Iris pigment epithelial cell (primary cell): ENCODE measurements at regions not wholly inside any gene's neighbourhood (a gene's known extent, or its start where the extent isn't known, plus 50 kb on each side); places are given as distances from the start of the nearest gene placed in this dataset.
"Not testable (repeated sequence)": the region's sequence is repeated elsewhere in the genome, so short reads cannot be mapped to it uniquely, and the experiment has no call there.

ENCODE experiments used
- DNase-seq: peaks from one replicate; pipeline ENCODE4 v3.0.0-alpha.2; 2011; ENCODE audit warnings: low read depth

DNA sequence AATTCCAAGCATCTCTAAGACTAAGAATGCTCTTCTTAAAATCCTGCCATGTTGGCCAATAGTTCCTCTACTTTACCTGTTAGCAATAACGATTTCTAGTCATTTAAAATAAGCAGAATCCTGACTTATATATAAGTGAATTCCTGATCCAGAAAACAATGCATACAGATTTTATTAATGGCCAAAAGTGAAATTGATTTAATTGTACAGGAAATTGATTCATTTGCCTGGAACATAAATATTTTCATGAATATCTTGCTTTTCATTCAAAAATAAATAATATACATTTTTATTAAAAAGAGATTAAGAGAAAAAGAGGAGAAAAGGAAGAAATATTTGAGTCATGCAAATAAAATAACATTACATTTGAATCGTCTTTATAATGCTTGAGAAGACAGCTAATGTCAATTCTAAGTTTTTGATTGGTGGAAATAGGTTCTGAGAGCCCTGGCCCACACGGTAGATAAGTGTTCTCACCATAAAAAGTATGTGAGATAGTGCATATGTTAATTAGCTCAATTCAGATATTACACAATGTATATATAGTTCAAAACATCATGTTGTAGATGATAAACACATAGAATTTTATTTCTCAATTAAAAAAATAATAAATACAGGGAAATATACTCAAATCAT is 323.2 kb upstream of the MIR17HG start:
- no peak for DNase-seq

DNA sequence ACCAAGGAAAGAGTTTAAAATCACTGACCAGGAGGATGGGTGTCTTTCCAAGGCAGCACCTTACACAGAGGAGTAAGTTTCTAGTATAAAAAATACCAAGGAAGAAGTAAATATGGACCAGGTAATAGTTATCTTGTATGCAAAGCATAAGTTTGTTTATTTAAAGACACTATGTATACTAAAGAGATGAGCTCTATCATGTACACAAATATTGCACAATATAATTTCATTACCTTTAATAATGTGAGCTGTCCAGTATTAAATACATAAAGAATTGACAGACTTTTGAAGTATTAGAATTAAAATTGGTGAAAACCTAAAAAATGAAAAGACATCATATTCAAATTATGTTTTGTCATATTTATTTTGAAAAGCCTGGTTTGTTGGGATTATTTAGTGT is 322.0 kb upstream of the MIR17HG start:
- no peak for DNase-seq

DNA sequence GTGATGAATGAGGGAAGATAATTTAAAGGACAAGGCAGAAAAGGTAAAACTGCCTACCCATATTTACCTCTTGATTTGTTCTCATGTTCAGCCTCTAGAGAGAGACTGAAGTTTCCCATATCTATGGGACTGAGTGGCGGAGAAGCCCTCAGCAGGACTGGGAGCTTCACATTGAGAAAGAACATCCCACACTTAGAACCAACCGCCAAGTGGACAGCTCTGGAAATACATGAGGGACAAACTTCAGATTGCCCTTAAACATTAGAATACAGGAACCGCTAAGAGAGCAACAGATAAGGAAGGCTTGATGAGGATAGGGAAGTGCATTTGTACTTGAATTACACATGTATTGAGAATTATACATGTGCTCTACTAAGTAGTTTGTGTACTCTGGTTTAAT is 316.0 kb upstream of the MIR17HG start:
- no peak for DNase-seq

DNA sequence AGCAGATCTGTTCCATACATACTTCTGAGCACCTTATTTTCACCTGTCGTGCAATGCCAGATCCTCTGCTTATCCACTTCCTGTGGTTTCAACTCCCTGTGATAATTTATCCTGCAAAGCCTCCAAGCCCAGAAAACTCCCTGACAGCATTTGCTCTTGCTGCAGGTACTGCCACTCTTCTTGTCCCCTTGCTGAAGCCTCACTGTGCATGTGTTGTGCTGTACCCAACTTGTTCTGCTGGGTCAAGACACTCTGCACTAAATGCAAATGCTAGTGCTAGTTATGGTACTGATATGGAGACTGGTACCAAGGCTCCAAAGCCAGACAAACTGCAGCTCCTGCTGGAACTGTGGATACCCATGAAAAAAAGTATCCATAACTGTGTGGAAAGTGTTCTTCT is 315.4 kb upstream of the MIR17HG start:
- no peak for DNase-seq

DNA sequence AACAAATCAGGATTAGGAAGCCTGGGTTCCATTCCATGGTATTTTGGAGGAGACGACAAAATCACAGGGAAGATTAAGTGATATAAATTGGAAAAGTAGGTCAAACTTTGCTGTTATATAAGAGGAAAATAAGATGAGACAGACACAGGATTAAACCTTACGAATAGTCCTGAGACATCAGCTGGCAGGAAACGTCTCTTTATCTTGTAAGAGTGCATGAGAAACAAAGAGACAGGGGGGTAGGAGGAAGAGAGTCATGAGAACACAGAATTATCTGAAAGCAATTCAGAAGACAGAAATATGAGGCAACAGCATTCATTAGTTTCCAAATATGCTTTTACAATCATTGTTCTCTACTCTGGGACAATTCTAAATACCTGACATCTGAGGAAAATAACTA is 310.6 kb upstream of the MIR17HG start:
- DNase-seq: no peak

DNA sequence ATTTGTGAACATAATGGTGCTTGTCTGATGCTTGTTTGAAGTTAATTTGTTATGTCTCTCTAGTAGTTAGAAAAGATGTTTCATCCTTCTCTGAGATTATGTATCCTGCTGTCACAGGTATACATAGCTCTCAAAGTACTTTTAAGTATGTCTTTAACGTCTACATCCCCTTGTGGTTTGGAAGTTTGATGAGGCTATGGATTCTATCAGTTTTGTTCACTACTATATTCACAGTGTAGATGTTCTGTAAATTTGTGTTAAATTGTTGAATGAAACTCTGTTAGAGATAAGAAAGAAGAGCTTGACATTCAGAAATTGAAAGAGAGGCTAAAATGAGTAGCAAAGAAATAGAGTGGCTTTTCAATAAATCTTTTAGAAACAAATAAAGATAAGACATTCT is 304.6 kb upstream of the MIR17HG start:
- no peak for DNase-seq

DNA sequence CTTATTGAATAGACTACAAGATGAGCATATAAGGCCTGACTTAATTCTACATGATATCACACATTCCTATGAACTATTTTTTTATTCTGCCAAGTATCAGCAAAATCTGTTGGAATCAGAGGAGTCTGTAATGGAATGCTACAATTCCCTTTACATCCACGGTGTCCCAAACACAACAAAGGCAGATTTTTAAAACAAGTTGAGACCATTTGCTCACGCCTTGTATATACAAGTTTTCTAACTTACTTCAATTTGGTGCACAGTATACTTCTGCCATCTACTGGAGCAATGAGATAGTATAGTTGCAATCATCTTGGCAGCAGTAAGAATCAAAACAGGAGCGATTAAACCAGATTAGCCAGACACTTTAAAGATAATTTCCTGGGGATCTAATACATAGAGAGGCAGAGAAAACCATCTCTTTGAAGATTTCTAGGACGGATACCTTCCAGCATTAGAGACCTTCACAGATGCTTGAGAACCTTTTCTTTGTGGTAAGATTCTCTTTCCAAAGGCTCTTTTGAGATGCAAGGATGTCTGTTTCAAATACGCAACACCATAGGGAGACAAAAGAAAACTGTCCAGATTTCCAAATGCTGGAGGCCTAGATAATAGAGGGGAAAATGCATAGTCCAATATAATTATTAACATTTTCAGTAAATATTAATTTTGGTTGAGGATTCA is 302.0 kb upstream of the MIR17HG start:
- peak; percentile 7 for DNase-seq

DNA sequence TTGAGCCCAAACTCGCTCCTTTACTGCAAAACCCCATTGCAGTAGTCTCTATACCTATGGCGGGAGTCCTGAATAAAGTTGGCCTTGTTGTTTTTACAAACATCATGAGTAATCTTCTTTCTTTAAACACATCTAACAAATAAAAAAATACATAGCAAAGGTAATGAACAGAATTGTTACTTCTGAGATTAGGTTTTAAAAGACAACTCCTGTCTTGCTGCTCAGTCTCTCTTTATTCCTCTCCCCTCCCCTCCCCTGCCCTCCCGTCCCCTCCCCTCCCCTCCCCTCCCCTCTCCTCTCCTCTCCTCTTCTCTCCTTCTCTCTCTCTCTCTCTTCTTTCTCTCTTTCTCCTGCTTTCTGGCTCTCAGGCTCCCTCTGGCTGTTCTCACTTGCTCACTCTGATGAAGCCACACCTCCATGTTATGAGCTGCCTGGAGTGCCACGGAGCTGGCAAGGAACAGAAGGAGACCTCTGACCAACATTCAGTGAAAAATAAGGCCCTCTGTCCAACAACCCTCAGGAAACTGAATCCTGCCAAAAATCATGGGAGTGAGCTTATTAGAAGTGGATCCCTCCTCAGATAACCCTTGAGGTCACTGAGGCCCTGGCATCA is 300.7 kb upstream of the MIR17HG start:
- no peak for DNase-seq

DNA sequence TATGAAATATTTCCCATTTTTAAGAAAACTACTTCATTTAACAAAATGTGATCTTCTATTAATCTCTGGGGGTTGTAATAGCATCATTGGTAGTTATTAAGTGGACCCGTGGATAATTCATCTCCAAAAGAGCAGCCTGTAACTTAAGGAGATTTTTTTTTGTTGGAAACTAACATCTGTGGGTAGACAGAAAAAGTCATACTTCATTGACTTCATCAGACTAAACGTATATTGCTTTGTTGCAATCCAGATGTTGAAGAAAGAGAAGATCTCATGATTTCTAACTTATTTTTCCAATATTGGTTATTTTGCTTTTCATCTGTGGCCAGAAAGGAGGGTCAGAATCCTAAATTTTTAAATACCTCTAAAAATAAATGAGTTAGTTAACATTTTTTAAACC is 296.5 kb upstream of the MIR17HG start:
- DNase-seq: no peak

DNA sequence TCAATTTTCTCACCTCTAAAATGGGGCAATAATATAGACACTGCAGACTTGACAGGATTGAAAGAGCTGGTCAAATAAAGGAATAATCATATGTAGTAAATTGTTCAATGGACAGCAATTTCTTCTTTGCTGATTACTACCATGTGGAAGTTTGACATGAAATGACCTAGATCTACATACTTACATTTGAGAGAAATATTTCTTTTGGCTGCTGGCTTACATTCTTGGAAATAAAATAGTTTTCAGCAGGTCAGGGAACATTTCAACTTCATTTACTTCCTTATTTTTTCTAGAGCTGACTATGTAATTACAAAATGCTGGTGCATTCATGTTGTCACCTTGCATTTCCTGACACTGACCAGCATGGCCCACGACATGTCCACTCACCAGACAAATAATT is 294.6 kb upstream of the MIR17HG start:
- DNase-seq: no peak

DNA sequence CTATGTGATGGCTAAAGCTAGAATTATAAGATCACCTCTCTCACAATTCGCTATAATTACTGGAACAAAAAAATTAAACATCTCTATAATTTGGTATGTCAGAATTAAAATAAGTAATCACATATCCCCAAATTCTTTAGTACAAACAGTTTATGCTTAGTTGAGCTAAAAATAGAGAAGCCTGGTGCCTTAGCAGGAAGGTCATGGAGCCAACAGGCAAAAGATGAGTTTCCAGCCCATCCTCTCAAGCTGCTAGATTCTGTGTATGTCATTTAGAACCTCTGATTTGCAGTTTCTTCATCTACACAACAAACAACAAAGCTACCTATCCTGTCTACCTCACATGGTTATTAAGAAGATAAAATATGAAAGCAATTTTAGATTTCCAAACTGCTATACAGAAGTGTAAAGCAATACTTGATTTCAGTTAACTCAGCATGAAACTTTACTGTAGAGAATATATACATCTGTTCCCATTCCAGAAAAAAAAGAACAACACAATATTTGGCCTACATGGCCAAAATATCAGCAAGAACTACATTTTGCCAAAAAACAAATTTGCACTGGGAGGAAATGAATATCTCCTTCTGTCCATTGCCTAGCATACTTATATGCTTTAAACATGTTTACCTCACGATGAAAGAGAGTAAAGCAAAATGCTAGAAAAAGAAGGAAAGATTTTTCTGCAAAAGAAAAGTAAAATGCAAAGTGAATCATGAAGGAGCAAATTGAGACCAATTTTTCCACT is 294.0 kb upstream of the MIR17HG start:
- no peak for DNase-seq

DNA sequence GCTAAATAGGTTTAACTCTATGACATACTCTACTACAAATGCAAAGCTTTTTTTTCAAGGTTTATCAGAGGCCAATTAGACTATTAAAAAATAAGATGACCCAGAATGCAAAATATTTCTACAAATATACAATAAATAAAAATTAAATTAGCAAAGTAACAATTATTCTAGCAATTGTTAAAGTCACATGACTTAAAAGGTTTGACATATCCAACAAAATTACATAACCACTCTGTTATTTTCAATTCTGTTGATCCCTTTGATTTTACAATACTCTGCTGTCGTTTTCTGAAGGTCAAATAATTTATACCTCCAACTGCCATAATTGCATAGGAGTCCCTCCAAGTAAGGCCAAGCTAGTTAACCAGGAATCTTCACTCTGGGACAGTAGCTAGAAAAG is 292.6 kb upstream of the MIR17HG start:
- DNase-seq: no peak

DNA sequence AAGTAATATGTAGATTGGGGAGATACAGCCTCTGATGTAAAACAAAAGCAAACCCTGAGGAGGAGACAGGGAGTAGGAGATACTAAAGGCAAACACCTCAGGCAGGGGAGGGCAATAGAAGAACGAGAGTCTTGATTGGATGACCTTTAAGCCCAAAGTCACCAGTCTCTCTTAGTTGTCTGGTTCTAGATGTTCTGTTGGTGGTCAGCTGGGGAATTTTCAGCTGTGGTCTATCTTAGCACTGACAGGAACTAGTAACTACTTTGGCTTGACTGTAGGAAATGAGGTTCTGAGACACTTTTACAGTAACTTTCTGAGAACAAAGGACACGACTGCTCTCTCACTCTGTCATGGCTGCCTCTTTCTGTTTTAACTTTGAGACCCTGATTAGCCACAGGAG is 290.7 kb upstream of the MIR17HG start:
- no peak for DNase-seq

DNA sequence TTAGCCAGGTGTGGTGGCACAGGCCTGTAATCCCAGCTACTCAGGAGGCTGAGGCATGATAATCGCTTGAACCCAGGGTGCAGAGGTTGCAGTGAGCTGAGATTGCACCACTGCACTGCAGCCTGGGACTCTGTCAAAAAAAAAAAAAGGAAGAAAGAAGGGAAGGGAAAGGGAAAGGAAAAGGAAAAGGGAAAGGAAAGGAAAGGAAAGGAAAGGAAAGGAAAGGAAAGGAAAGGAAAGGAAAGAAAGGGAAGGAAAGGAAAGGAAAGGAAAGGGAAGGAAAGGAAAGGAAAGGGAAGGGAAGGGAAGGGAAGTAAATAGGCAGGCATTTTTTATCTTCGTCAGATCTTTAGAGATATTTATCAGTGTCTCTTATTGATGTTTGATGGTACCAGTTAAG is 290.0 kb upstream of the MIR17HG start:
- DNase-seq: not testable (repeated sequence)

DNA sequence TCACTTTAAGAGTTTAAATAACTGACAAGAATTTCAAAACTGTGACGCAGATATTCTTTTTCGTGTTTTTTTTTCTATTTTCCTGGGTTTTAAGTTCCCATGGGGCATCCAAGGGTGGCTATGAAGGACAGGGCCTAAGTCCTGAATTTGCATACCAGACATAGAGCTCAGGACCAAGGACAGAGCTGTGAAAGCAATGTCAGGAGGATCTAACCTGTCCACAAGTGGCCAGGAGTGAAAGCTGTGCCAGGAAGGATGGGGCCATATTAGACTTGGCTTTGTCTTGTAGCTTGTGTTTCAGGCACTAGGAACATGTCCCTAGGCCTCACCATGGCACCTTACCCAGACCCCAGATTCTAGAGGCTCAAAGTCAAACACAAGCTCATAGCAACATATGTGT is 289.4 kb upstream of the MIR17HG start:
- peak; percentile 16 for DNase-seq

DNA sequence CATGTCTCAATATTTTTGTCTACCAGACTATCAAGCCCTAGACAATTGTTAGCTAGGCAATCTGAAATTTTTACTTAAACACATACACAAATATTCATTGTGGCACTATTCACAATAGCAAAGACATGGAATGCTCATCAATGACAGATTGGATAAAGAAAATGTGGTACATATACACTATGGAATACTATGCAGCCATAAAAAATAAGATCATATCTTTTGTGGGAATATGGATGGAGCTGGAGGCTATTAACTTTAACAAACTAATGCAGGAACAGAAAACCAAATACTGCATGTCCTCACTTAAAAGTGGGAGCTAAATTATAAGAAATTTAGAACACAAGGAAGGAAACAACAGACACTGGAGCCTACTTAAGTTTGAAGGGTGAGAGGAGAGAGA is 288.6 kb upstream of the MIR17HG start:
- DNase-seq: no peak

DNA sequence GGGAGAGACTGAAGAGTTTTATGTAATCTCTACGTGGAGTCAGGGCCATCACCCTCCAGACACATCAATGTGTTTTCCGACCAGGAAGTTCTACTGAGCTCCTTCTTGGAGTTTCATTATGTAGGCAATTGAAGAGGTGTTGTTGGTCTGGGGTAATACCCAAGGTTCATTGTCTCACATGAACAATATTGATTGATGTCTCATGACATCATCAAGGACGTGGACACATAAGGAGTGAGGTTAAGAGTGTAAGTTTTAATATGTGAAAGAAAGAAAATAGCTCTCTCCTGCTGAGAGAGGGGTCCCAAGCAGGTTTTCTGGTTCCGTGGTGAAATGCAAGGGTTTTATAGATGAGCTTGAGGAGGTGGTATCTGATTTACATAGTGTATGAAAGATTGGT is 280.7 kb upstream of the MIR17HG start:
- no peak for DNase-seq

DNA sequence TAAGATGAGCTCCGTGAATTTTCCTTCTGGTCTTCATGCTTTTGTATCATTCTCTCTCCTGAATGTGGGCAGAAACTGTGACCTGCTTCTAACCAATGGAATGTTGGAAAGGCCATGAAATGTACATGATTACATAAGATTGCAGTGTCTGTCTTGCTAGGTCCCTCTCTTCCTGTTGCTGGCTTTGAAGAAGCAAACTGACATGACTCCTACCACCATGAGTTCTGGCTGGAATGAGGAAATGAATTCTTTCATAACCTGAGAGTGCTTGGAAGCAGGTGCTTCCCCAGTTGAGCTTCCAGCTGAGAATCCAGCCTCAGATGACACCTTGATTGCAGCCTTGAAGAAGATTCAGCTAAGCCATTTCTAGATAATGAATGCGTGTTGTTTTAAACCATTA is 275.0 kb upstream of the MIR17HG start:
- no peak for DNase-seq

DNA sequence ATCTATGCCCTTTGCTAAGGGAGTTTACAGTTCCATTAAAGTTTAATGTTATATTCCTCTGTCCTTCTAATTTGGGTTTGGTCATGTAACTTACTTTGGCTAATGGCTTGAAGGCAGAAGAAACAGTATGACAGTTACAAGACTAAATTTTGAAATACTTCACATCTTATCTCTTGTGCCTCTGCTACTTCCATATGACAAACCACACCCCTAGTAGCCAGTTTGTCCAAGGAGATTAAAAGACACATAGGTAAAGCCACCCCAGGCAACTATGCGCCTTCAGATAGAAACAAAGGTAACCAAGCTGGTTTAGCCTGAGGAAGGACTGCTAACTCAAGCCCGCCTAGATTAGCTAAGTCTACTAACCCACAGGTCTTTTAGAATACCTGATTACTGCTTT is 273.4 kb upstream of the MIR17HG start:
- DNase-seq: no peak

DNA sequence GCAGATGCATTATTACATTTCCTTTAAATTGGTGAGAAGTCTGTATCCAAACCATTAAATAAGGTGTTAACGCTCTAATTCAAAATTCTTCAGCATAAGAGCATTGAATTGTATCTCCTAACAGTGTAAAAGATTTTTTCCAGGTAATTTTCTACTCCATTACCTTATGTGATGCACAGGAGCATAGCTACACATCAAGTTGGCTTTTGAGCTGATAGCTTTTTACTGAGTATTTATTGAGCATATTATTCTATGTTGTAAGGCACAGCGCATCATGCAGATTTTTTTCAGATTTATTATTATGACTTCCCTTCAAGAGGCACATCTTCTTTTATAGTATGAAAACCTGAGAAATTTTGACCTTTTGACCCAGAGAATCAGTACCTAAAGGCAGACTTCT is 270.7 kb upstream of the MIR17HG start:
- DNase-seq: no peak

DNA sequence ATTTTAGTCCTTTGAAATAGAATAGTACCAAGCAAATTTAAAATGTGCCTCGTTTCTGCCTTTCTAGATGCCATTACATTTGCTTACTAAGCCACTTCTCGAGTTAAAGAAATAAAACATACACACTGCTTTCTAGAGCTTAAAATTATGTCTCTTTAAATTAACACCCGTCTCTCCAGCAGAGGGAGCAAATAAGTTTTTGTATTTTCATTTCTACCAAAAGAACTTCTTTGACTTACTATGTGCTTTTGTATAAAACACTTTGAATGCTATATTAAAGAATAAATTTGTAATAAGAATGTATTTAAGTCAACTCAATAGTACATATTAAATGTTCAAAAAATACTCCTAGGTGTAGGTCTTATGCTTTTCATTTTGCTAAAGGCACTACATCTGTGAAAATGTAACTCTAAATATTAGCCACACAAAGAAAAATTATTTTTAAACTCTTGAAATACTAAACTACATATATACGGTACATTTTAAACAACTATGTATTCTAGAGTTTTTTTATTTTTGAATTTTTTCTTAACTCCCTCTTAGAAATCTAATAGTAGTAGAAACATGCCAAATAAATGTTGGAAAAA is 269.3 kb upstream of the MIR17HG start:
- peak; percentile 3 for DNase-seq

DNA sequence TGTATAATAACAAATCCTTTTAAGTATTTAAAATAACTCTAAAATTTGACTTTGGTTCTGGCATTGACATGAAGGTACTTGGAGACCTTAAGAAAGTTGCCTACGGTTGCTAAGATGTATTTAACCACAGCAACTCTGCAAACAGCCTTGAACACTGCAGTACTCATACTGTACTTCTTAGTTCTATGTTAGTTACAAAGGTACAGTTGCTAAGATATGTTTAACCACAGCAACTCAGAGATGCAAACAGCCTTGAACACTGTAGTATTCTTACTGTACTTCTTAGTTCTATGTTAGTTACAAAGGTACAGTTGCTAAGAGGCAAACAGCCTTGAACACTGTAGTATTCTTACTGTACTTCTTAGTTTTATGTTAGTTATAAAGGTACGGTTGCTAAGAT is 268.3 kb upstream of the MIR17HG start:
- DNase-seq: no peak

DNA sequence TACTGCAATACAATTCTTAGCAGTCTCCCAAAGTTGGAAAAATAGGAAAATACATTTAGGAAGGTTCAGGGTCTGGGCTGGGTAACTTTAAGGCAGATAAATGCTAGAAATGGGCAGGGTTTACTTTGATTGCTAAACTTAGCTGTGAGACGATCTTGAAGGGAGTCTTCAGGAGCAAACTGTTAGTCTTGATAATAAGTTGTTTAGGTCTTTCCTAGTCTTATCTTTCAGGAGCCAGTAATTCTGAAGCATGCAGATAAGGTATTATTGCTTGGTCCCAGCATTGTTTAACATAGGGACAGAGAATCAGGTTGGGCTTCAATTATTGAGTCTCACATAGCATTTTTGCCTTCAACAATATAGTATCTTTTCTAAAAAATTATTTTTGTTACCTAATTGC is 262.4 kb upstream of the MIR17HG start:
- DNase-seq: no peak
